ENCODE measurements at regions not wholly inside any gene's neighbourhood (a gene's known extent, or its start where the extent isn't known, plus 50 kb on each side); places are given as distances from the start of the nearest gene placed in this dataset.

DNA sequence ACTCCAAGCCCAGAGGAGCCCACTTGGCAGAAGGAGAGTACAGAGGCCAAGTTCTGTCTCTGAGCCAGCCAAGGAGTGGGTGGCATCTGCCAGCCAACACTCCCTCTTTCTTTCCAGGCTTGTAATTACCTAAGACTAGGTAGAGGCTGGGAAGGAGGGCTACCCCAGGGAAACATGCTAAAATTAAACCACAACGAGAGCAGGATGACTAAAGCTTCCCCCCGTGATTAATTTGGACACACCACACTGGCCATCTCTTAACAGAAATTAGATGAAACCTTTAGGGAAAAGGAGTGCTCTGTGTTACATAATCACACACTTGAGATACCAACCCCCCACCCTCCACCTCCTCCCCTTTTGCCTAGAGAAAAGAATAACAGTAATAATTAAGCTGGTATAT, 102.1 kb upstream of the ZC3H12A start:
- Histone ChIP-seq H3K18ac (ENCODE audit: insufficient read length, low read depth, low read length) (no peak overlapping the region), H2AFZ (ENCODE audit: low read length) (no peak overlapping the region), H2BK5ac (ENCODE audit: insufficient read length, low read length) (no peak overlapping the region), H3K23me2 (ENCODE audit: insufficient read length, low read depth, low read length, poor library complexity, severe bottlenecking) (no peaks in the 10 kb centered on the region), H4K5ac (ENCODE audit: insufficient read length, low read depth, low read length) (no peak overlapping the region), H3T11ph (ENCODE audit: low read length) (no peak overlapping the region), H2BK15ac (ENCODE audit: low read depth, low read length) (no peak overlapping the region), H2BK12ac (ENCODE audit: insufficient read length, low read depth, low read length) (no peak overlapping the region), H3K4me1 (ENCODE audit: insufficient read depth, low read length) (no peaks in the 10 kb centered on the region), H2AK5ac (ENCODE audit: insufficient read length, low read length) (no peak overlapping the region), H2BK20ac (ENCODE audit: low read depth, low read length, poor library complexity, severe bottlenecking) (no peak overlapping the region), H3K9me3 (ENCODE audit: control insufficient read depth, low read depth, low read length) (no peaks in the 10 kb centered on the region), H4K8ac (replicated peaks; ENCODE audit: insufficient read length, low read depth, low read length) (no peak overlapping the region), H3K79me1 (ENCODE audit: insufficient read depth, low read depth, low read length, poor library complexity, severe bottlenecking) (no peaks in the 10 kb centered on the region), H3K9ac (ENCODE audit: extremely low read depth, insufficient read length, low read length) (no peak overlapping the region), H2BK120ac (ENCODE audit: low read depth, low read length, poor library complexity, severe bottlenecking) (no peak overlapping the region), H3K23ac (ENCODE audit: insufficient read length, low read depth, low read length) (no peak overlapping the region), H3K27ac (ENCODE audit: insufficient read length, low read depth, low read length) (no peak overlapping the region), H3K14ac (ENCODE audit: insufficient read depth, low read length) (no peak overlapping the region), H4K20me1 (ENCODE audit: control insufficient read depth, insufficient read depth, insufficient read length) (no peaks in the 10 kb centered on the region), H3K27me3 (ENCODE audit: insufficient read depth, low read length) (peaks cover 2% of the 10 kb centered on the region; the same call in 1 of the 2 replicates), H3K56ac (ENCODE audit: insufficient read length, low read depth, low read length) (no peak overlapping the region), H3K4ac (ENCODE audit: low read depth, low read length) (no peak overlapping the region), H4K91ac (ENCODE audit: insufficient read length, low read depth, low read length) (no peak overlapping the region), H3K4me2 (ENCODE audit: insufficient read depth, insufficient read length, low read length) (no peak overlapping the region), H3K79me2 (ENCODE audit: insufficient read depth, low read length) (no peaks in the 10 kb centered on the region)
- peaks cover 33% of the 10 kb centered on the region for H3K27me3 Mint-ChIP-seq (ENCODE audit: low read depth)
- H3K4me3 Mint-ChIP-seq, result no peak overlapping the region
- H3K4me1 Mint-ChIP-seq, result no peaks in the 10 kb centered on the region
- no peaks in the 10 kb centered on the region; a peak in 1 of 5 replicates for H3K9me3 Mint-ChIP-seq
- H3K36me3 Mint-ChIP-seq (ENCODE audit: insufficient read depth in 1 of 3, low read depth in 3 of 3), result no peaks in the 10 kb centered on the region
- TF ChIP-seq CTCF (conservative IDR thresholded peaks at IDR 0.05), result no peak
- WGBS (ENCODE audit: extremely low coverage, insufficient read length, low lambda C conversion rate), result no CpG with 5 or more reads among the region's 2 CpGs
- H3K27ac Mint-ChIP-seq, result no peak overlapping the region; a peak in 1 of 7 replicates
- no peak for DNase-seq

All from H9 (cell line).